ENCODE measurements at regions not wholly inside any gene's neighbourhood (a gene's known extent, or its start where the extent isn't known, plus 50 kb on each side); places are given as distances from the start of the nearest gene placed in this dataset.

GRCh38 chr15:92524161-92524560 is 130.5 kb downstream of the ST8SIA2 start:
- no peak for DNase-seq (ENCODE audit: low spot score)
- TF ChIP-seq CTCF (IDR thresholded peaks at IDR 0.05; ENCODE audit: extremely low read depth, insufficient read depth, missing control alignments): no peak
- in situ Hi-C loops (cut with MboI; ENCODE audit: low pct_unique_long_range_greater_than_20kb, low sequenced_read_pairs, unreplicated experiment): loop anchor here (10.0 kb wide), 1 partner anchor 181 kb away; no protein-coding TSS in a partner anchor

- in situ Hi-C loops (cut with MboI; ENCODE audit: low pct_unique_long_range_greater_than_20kb, low sequenced_read_pairs, unreplicated experiment): loop anchor here (10.0 kb wide), 1 partner anchor 182 kb away; no protein-coding TSS in a partner anchor
- no peak for TF ChIP-seq CTCF (IDR thresholded peaks at IDR 0.05; ENCODE audit: extremely low read depth, insufficient read depth, missing control alignments)
- no peak for DNase-seq (ENCODE audit: low spot score)
Measured at GRCh38 chr15:92523176-92523575, 129.5 kb downstream of the ST8SIA2 start.

- in situ Hi-C loops (cut with MboI; ENCODE audit: low pct_unique_long_range_greater_than_20kb, low sequenced_read_pairs, unreplicated experiment): loop anchor here (10.0 kb wide), 1 partner anchor 183 kb away; no protein-coding TSS in a partner anchor
- peak; percentile 65 for TF ChIP-seq CTCF (IDR thresholded peaks at IDR 0.05; ENCODE audit: extremely low read depth, insufficient read depth, missing control alignments)
- DNase-seq (ENCODE audit: low spot score): peak; percentile 62
Measured at GRCh38 chr15:92521624-92522008, 127.9 kb downstream of the ST8SIA2 start.

- in situ Hi-C loops (cut with MboI; ENCODE audit: low pct_unique_long_range_greater_than_20kb, low sequenced_read_pairs, unreplicated experiment): loop anchor here (10.0 kb wide), 1 partner anchor 184 kb away; no protein-coding TSS in a partner anchor
- no peak for TF ChIP-seq CTCF (IDR thresholded peaks at IDR 0.05; ENCODE audit: extremely low read depth, insufficient read depth, missing control alignments)
- DNase-seq (ENCODE audit: low spot score): no peak
Measured at GRCh38 chr15:92520914-92521623, 127.4 kb downstream of the ST8SIA2 start.

- no peak for DNase-seq (ENCODE audit: low spot score)
- in situ Hi-C loops (cut with MboI; ENCODE audit: low pct_unique_long_range_greater_than_20kb, low sequenced_read_pairs, unreplicated experiment): loop anchor here (10.0 kb wide), 1 partner anchor 185 kb away; no protein-coding TSS in a partner anchor
- TF ChIP-seq CTCF (IDR thresholded peaks at IDR 0.05; ENCODE audit: extremely low read depth, insufficient read depth, missing control alignments): no peak
Measured at GRCh38 chr15:92519709-92520108, 126.0 kb downstream of the ST8SIA2 start.
